ACC112 (cell line): ENCODE measurements at regions not wholly inside any gene's neighbourhood (a gene's known extent, or its start where the extent isn't known, plus 50 kb on each side); places are given as distances from the start of the nearest gene placed in this dataset.
A peak's percentile ranks its signal among the peaks of the same experiment; 100 is the strongest.

Source experiments
- H2AFZ ChIP-seq: fragments of 200-600 bp; sonication (generic); one replicate; pipeline ENCODE4 v1.6.0; 2017; ENCODE audit warnings: antibody characterized with exemption, low read length; ENCODE audit not compliant: unreplicated experiment
- H3K27ac ChIP-seq: fragments of 200-600 bp; sonication (generic); 2 replicates; pipeline ENCODE4 v1.5.1; 2014; ENCODE audit warnings: low read depth, mild to moderate bottlenecking, antibody characterized with exemption, low read length, moderate library complexity
- H3K27me3 ChIP-seq: fragments of 200-600 bp; sonication (generic); 2 replicates; pipeline ENCODE4 v1.6.1; 2014; ENCODE audit warnings: mild to moderate bottlenecking, antibody characterized with exemption, low read length, moderate library complexity, mixed read lengths; ENCODE audit not compliant: insufficient read depth
- H3K36me3 ChIP-seq: fragments of 200-600 bp; sonication (generic); 2 replicates; pipeline ENCODE4 v1.6.1; 2016; ENCODE audit warnings: mild to moderate bottlenecking, antibody characterized with exemption, low read length, moderate library complexity, mixed read lengths; ENCODE audit not compliant: insufficient read depth
- H3K4me1 ChIP-seq: fragments of 200-600 bp; sonication (generic); one replicate; pipeline ENCODE4 v1.6.1; 2016; ENCODE audit warnings: low read length, mixed read lengths; ENCODE audit not compliant: insufficient read depth, unreplicated experiment, control insufficient read depth
- H3K4me3 ChIP-seq: fragments of 200-600 bp; sonication (generic); 2 replicates; pipeline ENCODE4 v1.5.1; 2014; ENCODE audit warnings: mild to moderate bottlenecking, low read depth, low read length
- H3K79me2 ChIP-seq: fragments of 200-600 bp; sonication (generic); one replicate; pipeline ENCODE4 v1.6.0; 2016; ENCODE audit warnings: low read length; ENCODE audit not compliant: control insufficient read depth, unreplicated experiment, insufficient read depth

GRCh38 chr4:142960867-142961644, 115.0 kb upstream of the INPP4B start:
- H3K4me3 ChIP-seq = no peak overlapping the region
- no peak overlapping the region for H2AFZ ChIP-seq
- no peaks in the 10 kb centered on the region for H3K79me2 ChIP-seq
- peaks cover 4% of the 10 kb centered on the region for H3K4me1 ChIP-seq
- H3K27me3 ChIP-seq = peaks cover 3% of the 10 kb centered on the region; the same call in 1 of the 2 replicates
- no peaks in the 10 kb centered on the region for H3K36me3 ChIP-seq
- no peak overlapping the region for H3K27ac ChIP-seq

GRCh38 chr4:142961866-142962265, 115.8 kb upstream of the INPP4B start:
- H3K4me1 ChIP-seq = peaks cover 4% of the 10 kb centered on the region
- no peak overlapping the region for H3K27ac ChIP-seq
- H3K4me3 ChIP-seq = peak overlapping the region; percentile 33; the same call in 1 of the 2 replicates
- peak overlapping the region; percentile 57 for H2AFZ ChIP-seq
- no peaks in the 10 kb centered on the region for H3K36me3 ChIP-seq
- H3K27me3 ChIP-seq = peaks cover 3% of the 10 kb centered on the region; the same call in 1 of the 2 replicates
- no peaks in the 10 kb centered on the region for H3K79me2 ChIP-seq

DNA sequence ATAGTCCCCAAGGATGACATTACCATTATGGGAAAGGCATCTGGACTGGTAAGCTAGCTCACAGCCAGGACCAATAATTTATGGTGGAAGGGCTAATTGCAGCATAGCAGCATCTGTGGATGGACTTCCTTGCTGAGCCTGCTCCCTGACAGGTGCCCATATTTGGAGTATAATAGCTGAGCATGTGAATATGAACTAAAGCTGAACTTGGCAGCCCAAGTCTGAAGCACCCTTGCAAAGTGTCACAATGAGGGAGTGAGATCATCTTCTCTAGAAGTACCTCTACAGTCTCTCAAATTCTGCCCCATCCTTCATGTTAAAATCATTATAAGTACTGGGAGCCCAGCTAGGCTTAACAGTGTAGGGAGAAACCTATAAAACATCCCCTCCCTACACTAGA, 128.2 kb upstream of the INPP4B start:
- Histone ChIP-seq H3K27me3 (peaks cover 15% of the 10 kb centered on the region; the same call in 1 of the 2 replicates), H2AFZ (no peak overlapping the region), H3K4me3 (no peak overlapping the region), H3K79me2 (no peaks in the 10 kb centered on the region), H3K36me3 (no peaks in the 10 kb centered on the region), H3K4me1 (no peaks in the 10 kb centered on the region), H3K27ac (no peak overlapping the region)

GRCh38 chr4:142975618-142976017, 129.5 kb upstream of the INPP4B start:
- Histone ChIP-seq H3K4me3 (no peak overlapping the region), H3K27ac (no peak overlapping the region), H3K79me2 (no peaks in the 10 kb centered on the region), H2AFZ (no peak overlapping the region), H3K36me3 (no peaks in the 10 kb centered on the region), H3K4me1 (no peaks in the 10 kb centered on the region), H3K27me3 (peaks cover 22% of the 10 kb centered on the region)

- Histone ChIP-seq H3K27me3 (peaks cover 27% of the 10 kb centered on the region), H3K4me3 (no peak overlapping the region), H3K4me1 (no peaks in the 10 kb centered on the region), H3K27ac (no peak overlapping the region), H2AFZ (no peak overlapping the region), H3K36me3 (no peaks in the 10 kb centered on the region), H3K79me2 (no peaks in the 10 kb centered on the region)
Observed at GRCh38 chr4:142976482-142976881, 130.4 kb upstream of the INPP4B start.

DNA sequence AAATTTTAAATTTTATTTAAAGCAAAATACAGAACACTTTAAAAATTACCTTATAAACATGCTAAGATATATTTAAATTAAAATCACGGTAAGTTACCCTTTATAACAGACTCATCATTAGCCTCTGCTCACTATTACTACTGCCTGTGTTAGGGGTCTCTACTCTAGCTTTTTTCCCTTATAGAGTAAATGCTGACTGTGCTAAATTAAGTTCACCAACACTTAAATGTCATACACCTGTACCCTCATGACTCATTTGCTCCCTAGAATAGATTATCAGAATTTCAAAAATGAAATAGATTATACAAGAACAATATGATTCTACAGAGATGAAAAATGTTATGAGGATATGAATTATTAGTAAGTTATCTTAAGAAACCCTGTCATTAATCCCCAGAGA, 131.1 kb upstream of the INPP4B start:
- Histone ChIP-seq H3K27ac (no peak overlapping the region), H3K79me2 (no peaks in the 10 kb centered on the region), H3K36me3 (no peaks in the 10 kb centered on the region), H3K4me1 (no peaks in the 10 kb centered on the region), H3K27me3 (peaks cover 32% of the 10 kb centered on the region), H3K4me3 (no peak overlapping the region), H2AFZ (no peak overlapping the region)

- H2AFZ ChIP-seq = no peak overlapping the region
- H3K79me2 ChIP-seq = no peaks in the 10 kb centered on the region
- no peaks in the 10 kb centered on the region for H3K4me1 ChIP-seq
- H3K27me3 ChIP-seq = peaks cover 65% of the 10 kb centered on the region
- no peak overlapping the region for H3K4me3 ChIP-seq
- no peaks in the 10 kb centered on the region for H3K36me3 ChIP-seq
- no peak overlapping the region for H3K27ac ChIP-seq
Observed at GRCh38 chr4:142983065-142983464, 137.0 kb upstream of the INPP4B start.

GRCh38 chr4:142983589-142983988, 137.5 kb upstream of the INPP4B start:
- no peak overlapping the region for H3K4me3 ChIP-seq
- no peak overlapping the region for H2AFZ ChIP-seq
- H3K27ac ChIP-seq = no peak overlapping the region
- H3K27me3 ChIP-seq = peaks cover 61% of the 10 kb centered on the region
- no peaks in the 10 kb centered on the region for H3K4me1 ChIP-seq
- no peaks in the 10 kb centered on the region for H3K36me3 ChIP-seq
- no peaks in the 10 kb centered on the region for H3K79me2 ChIP-seq

GRCh38 chr4:142984871-142985585, 138.9 kb upstream of the INPP4B start:
- no peaks in the 10 kb centered on the region for H3K4me1 ChIP-seq
- H3K27me3 ChIP-seq = peaks cover 64% of the 10 kb centered on the region
- H3K4me3 ChIP-seq = no peak overlapping the region
- H3K36me3 ChIP-seq = no peaks in the 10 kb centered on the region
- H3K79me2 ChIP-seq = no peaks in the 10 kb centered on the region
- no peak overlapping the region for H3K27ac ChIP-seq
- H2AFZ ChIP-seq = no peak overlapping the region

- H3K36me3 ChIP-seq = no peaks in the 10 kb centered on the region
- H3K27ac ChIP-seq = no peak overlapping the region
- no peaks in the 10 kb centered on the region for H3K4me1 ChIP-seq
- no peak overlapping the region for H2AFZ ChIP-seq
- no peaks in the 10 kb centered on the region for H3K27me3 ChIP-seq
- no peak overlapping the region for H3K4me3 ChIP-seq
- no peaks in the 10 kb centered on the region for H3K79me2 ChIP-seq
Observed at GRCh38 chr4:143016171-143016570, 168.5 kb upstream of the USP38 start.

- H2AFZ ChIP-seq = peak overlapping the region; percentile 53
- no peaks in the 10 kb centered on the region for H3K36me3 ChIP-seq
Observed at GRCh38 chr4:143017210-143017609, 167.5 kb upstream of the USP38 start.

More at GRCh38 chr4:143017210-143017609, 167.5 kb upstream of the USP38 start:
- Histone ChIP-seq H3K27me3 (no peaks in the 10 kb centered on the region), H3K4me1 (no peaks in the 10 kb centered on the region), H3K27ac (no peak overlapping the region), H3K4me3 (peak overlapping the region; percentile 64), H3K79me2 (no peaks in the 10 kb centered on the region)
